DOHH2 (cell line): ENCODE measurements at regions not wholly inside any gene's neighbourhood (a gene's known extent, or its start where the extent isn't known, plus 50 kb on each side); places are given as distances from the start of the nearest gene placed in this dataset.

Experiments
- CTCF ChIP-seq: fragments of 200-600 bp; sonication (generic); IDR thresholded peaks from one replicate; pipeline ENCODE4 v1.5.1; 2014; ENCODE audit warnings: antibody characterized with exemption, mild to moderate bottlenecking, low read depth, low read length; ENCODE audit not compliant: poor library complexity, severe bottlenecking
- EZH2phosphoT487 ChIP-seq: fragments of 200-600 bp; sonication (generic); IDR thresholded peaks from 2 replicates; pipeline ENCODE4 v1.6.1; 2017; ENCODE audit warnings: borderline replicate concordance, mild to moderate bottlenecking, antibody characterized with exemption, low read length, moderate library complexity, mixed read lengths

GRCh38 chr21:25361765-25362164 is 245.5 kb downstream of the MRPL39 start:
- TF ChIP-seq CTCF = no peak
- no peak for TF ChIP-seq EZH2phosphoT487
